ENCODE measurements at regions not wholly inside any gene's neighbourhood (a gene's known extent, or its start where the extent isn't known, plus 50 kb on each side); places are given as distances from the start of the nearest gene placed in this dataset.

DNA sequence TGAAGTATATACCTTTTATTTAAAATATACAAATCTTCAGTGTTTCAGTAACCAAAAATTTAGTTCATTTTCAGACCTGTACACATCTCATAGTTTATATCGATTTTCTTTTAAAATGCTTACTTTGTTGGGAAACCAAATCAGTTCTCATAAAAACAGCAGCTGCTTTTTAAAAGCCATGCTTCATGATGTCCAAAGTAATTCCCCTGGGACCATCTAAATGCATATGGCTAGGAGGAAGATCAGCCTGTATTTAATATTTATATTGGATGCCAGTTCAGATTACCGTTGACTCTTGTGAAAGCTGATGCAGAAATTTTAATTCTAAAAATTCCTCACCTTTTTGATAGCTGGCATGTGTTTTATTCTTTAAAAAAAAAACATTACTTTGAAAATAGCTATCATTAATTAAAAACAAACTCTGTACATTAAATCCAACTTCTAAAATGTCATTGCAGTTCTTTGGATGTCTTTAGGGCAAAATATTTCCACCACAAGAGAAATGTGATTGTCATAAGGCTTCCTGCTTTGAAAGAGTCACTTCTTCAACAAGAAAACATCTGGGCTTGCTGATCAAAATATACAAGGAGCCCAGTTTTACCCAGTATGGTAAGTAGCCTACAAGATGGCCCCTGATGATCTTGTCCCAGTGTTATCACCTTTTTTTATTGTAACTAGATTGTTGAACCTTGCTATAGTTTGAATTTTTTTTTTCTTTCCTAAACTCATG, 1242.9 kb upstream of the CDH6 start:
- no peak overlapping the region for H3K4me3 ChIP-seq (ENCODE audit: low read depth in 2 of 2, low read length in 1 of 2)
- CTCF ChIA-PET: no interaction called here
- H3K27me3 ChIP-seq (ENCODE audit: insufficient read depth): no peaks in the 10 kb centered on the region
- DNase-seq: no peak
- WGBS (ENCODE audit: low lambda C conversion rate): 3% methylated on average over 2 of the region's 2 CpGs
- no peaks in the 10 kb centered on the region for H3F3A ChIP-seq (replicated peaks; ENCODE audit: insufficient read depth)
- no peak overlapping the region for H3K4me2 ChIP-seq
- H3K79me2 ChIP-seq (ENCODE audit: insufficient read depth): no peaks in the 10 kb centered on the region
- H3K36me3 ChIP-seq (replicated peaks in 1 of 2; ENCODE audit: control insufficient read depth in 1 of 2, insufficient read depth in 2 of 2, low read length in 1 of 2): no peaks in the 10 kb centered on the region
- H3K9me2 ChIP-seq: no peaks in the 10 kb centered on the region
- TF ChIP-seq, protein P1, sequence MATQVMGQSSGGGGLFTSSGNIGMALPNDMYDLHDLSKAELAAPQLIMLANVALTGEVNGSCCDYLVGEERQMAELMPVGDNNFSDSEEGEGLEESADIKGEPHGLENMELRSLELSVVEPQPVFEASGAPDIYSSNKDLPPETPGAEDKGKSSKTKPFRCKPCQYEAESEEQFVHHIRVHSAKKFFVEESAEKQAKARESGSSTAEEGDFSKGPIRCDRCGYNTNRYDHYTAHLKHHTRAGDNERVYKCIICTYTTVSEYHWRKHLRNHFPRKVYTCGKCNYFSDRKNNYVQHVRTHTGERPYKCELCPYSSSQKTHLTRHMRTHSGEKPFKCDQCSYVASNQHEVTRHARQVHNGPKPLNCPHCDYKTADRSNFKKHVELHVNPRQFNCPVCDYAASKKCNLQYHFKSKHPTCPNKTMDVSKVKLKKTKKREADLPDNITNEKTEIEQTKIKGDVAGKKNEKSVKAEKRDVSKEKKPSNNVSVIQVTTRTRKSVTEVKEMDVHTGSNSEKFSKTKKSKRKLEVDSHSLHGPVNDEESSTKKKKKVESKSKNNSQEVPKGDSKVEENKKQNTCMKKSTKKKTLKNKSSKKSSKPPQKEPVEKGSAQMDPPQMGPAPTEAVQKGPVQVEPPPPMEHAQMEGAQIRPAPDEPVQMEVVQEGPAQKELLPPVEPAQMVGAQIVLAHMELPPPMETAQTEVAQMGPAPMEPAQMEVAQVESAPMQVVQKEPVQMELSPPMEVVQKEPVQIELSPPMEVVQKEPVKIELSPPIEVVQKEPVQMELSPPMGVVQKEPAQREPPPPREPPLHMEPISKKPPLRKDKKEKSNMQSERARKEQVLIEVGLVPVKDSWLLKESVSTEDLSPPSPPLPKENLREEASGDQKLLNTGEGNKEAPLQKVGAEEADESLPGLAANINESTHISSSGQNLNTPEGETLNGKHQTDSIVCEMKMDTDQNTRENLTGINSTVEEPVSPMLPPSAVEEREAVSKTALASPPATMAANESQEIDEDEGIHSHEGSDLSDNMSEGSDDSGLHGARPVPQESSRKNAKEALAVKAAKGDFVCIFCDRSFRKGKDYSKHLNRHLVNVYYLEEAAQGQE (IDR thresholded peaks at IDR 0.05; ENCODE audit: low read depth, low read length): no peak
- TF ChIP-seq RFX5 (IDR thresholded peaks at IDR 0.05; ENCODE audit: low read length) (no peak), TCF12 (IDR thresholded peaks at IDR 0.05) (no peak), FOXM1 (IDR thresholded peaks at IDR 0.05; ENCODE audit: low read depth) (no peak), FOSL2 (IDR thresholded peaks at IDR 0.05; ENCODE audit: borderline replicate concordance, low read depth) (no peak), SIN3A (IDR thresholded peaks at IDR 0.05; ENCODE audit: borderline replicate concordance, low read depth, low read length) (no peak), EP300 (IDR thresholded peaks at IDR 0.05; ENCODE audit: borderline replicate concordance in 1 of 2, low read depth in 1 of 2, low read length in 1 of 2) (no peak), USF2 (IDR thresholded peaks at IDR 0.05; ENCODE audit: borderline replicate concordance, low read depth, low read length) (no peak), RAD21 (IDR thresholded peaks at IDR 0.05; ENCODE audit: low read length) (no peak), FOXJ3 (CRISPR knock-in tag; IDR thresholded peaks at IDR 0.05) (no peak), IRF3 (IDR thresholded peaks at IDR 0.05; ENCODE audit: low read depth, low read length) (no peak), POLR2AphosphoS5 (IDR thresholded peaks at IDR 0.05; ENCODE audit: low read depth, low read length) (no peak), NFIC (IDR thresholded peaks at IDR 0.05; ENCODE audit: borderline replicate concordance) (no peak), MXI1 (IDR thresholded peaks at IDR 0.05; ENCODE audit: low read depth, low read length) (no peak), TAF1 (IDR thresholded peaks at IDR 0.05; ENCODE audit: borderline replicate concordance, low read depth, low read length) (no peak)
- TF ChIP-seq, protein P2, sequence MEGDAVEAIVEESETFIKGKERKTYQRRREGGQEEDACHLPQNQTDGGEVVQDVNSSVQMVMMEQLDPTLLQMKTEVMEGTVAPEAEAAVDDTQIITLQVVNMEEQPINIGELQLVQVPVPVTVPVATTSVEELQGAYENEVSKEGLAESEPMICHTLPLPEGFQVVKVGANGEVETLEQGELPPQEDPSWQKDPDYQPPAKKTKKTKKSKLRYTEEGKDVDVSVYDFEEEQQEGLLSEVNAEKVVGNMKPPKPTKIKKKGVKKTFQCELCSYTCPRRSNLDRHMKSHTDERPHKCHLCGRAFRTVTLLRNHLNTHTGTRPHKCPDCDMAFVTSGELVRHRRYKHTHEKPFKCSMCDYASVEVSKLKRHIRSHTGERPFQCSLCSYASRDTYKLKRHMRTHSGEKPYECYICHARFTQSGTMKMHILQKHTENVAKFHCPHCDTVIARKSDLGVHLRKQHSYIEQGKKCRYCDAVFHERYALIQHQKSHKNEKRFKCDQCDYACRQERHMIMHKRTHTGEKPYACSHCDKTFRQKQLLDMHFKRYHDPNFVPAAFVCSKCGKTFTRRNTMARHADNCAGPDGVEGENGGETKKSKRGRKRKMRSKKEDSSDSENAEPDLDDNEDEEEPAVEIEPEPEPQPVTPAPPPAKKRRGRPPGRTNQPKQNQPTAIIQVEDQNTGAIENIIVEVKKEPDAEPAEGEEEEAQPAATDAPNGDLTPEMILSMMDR (IDR thresholded peaks at IDR 0.05): no peak
- TF ChIP-seq, protein P3, sequence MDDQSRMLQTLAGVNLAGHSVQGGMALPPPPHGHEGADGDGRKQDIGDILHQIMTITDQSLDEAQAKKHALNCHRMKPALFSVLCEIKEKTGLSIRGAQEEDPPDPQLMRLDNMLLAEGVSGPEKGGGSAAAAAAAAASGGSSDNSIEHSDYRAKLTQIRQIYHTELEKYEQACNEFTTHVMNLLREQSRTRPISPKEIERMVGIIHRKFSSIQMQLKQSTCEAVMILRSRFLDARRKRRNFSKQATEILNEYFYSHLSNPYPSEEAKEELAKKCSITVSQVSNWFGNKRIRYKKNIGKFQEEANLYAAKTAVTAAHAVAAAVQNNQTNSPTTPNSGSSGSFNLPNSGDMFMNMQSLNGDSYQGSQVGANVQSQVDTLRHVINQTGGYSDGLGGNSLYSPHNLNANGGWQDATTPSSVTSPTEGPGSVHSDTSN (IDR thresholded peaks at IDR 0.05): no peak
- H3K27ac ChIP-seq (ENCODE audit: low read depth in 2 of 2, low read length in 1 of 2): no peak overlapping the region
- no peak overlapping the region for H2AFZ ChIP-seq (ENCODE audit: low read depth)
- POLR2A ChIA-PET: no interaction called here
- H3K9ac ChIP-seq: no peak overlapping the region
- no peaks in the 10 kb centered on the region for H3K4me1 ChIP-seq (ENCODE audit: control insufficient read depth in 1 of 2, insufficient read depth in 2 of 2, low read depth in 1 of 2, low read length in 1 of 2)
- no peaks in the 10 kb centered on the region for H3K9me3 ChIP-seq
- no peaks in the 10 kb centered on the region for H4K20me1 ChIP-seq (ENCODE audit: insufficient read depth)

Data from SK-N-SH (cell line).